Tibial nerve (tissue), 4 donors: ENCODE measurements at regions not wholly inside any gene's neighbourhood (a gene's known extent, or its start where the extent isn't known, plus 50 kb on each side); places are given as distances from the start of the nearest gene placed in this dataset.
"Not testable (repeated sequence)": the region's sequence is repeated elsewhere in the genome, so short reads cannot be mapped to it uniquely, and the experiment has no call there.

Experiments
- DNase-seq, 2 donors: peaks; one replicate each; pipeline ENCODE4 v3.0.0-alpha.2; 2019; ENCODE audit warnings: low spot score in 2 of 2
- H3K27ac ChIP-seq, 4 donors: fragments of 200-600 bp; sonication (generic) in 3 of 4; one replicate each; pipeline ENCODE4 v1.5.1; 2017 to 2019; ENCODE audit warnings: mild to moderate bottlenecking in 1 of 4
- H3K27me3 ChIP-seq, 2 donors: fragments of 200-600 bp; sonication (generic) in 1 of 2; one replicate each; pipeline versions ENCODE4 v1.5.1 to v1.6.0; 2017 to 2019
- H3K36me3 ChIP-seq, 3 donors: fragments of 200-600 bp; sonication (generic); one replicate each; pipeline ENCODE4 v1.5.1; 2018 to 2019
- H3K4me1 ChIP-seq, 4 donors: fragments of 200-600 bp; sonication (generic) in 3 of 4; one replicate each; pipeline ENCODE4 v1.5.1; 2017 to 2019
- H3K4me3 ChIP-seq, 4 donors: fragments of 200-600 bp; sonication (generic) in 3 of 4; one replicate each; pipeline ENCODE4 v1.5.1; 2017 to 2019; ENCODE audit warnings: mild to moderate bottlenecking in 1 of 4, moderate library complexity in 1 of 4
- H3K9me3 ChIP-seq, 4 donors: fragments of 200-600 bp; sonication (generic) in 3 of 4; one replicate each; pipeline ENCODE4 v1.5.1; 2017 to 2019
- EP300 ChIP-seq, 2 donors: sonication (generic); formaldehyde crosslinking; IDR thresholded peaks; one replicate each; pipeline ENCODE4 v1.6.1; 2017; ENCODE audit warnings: antibody characterized with exemption in 2 of 2, mild to moderate bottlenecking in 1 of 2
- POLR2A ChIP-seq, 2 donors: fragments of 450-650 bp; IDR thresholded peaks; one replicate each; pipeline ENCODE4 v1.6.1; 2017; ENCODE audit warnings: antibody characterized with exemption in 2 of 2, mild to moderate bottlenecking in 2 of 2, moderate library complexity in 2 of 2
- WGBS, 2 donors: methylation state at CpG; one replicate each; pipeline ENCODE4 v1.1.5; 2018; 5-methylcytosine and 5-hydroxymethylcytosine counted together
- TF ChIP-seq, protein P1 (sequence below), 5 experiments: fragments of 200-600 bp in 3 of 5; fragments of 450-650 bp in 2 of 5; sonication (generic) in 3 of 5; IDR thresholded peaks; one replicate each; pipeline ENCODE4 v1.5.1; 2016 to 2019; ENCODE audit warnings: antibody characterized with exemption in 5 of 5, mild to moderate bottlenecking in 3 of 5, moderate library complexity in 2 of 5

DNA sequence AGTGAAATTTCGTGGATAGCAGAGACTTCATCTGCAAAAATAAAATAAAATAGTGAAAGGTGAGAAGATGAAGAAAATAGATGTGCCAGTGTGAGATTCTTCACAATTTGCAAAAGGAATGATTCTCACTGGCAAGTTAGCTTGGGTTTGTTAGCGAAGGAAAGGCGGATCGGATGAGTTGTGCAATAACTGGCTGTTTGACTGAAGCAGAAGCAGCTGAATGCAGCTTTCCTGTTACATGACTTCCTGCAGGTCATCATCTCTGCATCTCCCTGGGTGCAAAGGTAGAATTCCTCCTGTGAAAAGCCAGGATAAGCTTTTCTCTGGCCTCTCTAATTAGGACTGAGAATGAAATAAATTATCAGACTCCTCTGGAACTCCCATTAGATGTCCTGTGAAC, 263.1 kb upstream of the CHRM3 start:
- WGBS, 2 donors: 78 to 79% methylated on average over 4 of the region's 4 CpGs
- TF ChIP-seq EP300 (IDR thresholded peaks at IDR 0.05): no peak
- no peak for TF ChIP-seq POLR2A (IDR thresholded peaks at IDR 0.05)
- TF ChIP-seq, protein P1, sequence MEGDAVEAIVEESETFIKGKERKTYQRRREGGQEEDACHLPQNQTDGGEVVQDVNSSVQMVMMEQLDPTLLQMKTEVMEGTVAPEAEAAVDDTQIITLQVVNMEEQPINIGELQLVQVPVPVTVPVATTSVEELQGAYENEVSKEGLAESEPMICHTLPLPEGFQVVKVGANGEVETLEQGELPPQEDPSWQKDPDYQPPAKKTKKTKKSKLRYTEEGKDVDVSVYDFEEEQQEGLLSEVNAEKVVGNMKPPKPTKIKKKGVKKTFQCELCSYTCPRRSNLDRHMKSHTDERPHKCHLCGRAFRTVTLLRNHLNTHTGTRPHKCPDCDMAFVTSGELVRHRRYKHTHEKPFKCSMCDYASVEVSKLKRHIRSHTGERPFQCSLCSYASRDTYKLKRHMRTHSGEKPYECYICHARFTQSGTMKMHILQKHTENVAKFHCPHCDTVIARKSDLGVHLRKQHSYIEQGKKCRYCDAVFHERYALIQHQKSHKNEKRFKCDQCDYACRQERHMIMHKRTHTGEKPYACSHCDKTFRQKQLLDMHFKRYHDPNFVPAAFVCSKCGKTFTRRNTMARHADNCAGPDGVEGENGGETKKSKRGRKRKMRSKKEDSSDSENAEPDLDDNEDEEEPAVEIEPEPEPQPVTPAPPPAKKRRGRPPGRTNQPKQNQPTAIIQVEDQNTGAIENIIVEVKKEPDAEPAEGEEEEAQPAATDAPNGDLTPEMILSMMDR (IDR thresholded peaks at IDR 0.05): no peak
- Histone ChIP-seq H3K27me3 (no peaks in the 10 kb centered on the region), H3K27ac (no peak overlapping the region), H3K4me3 (no peak overlapping the region), H3K36me3 (no peaks in the 10 kb centered on the region), H3K4me1 (peaks cover 0 to 7% (median 0%) of the 10 kb centered on the region in 4 donors), H3K9me3 (no peaks in the 10 kb centered on the region)
- no peak for DNase-seq

DNA sequence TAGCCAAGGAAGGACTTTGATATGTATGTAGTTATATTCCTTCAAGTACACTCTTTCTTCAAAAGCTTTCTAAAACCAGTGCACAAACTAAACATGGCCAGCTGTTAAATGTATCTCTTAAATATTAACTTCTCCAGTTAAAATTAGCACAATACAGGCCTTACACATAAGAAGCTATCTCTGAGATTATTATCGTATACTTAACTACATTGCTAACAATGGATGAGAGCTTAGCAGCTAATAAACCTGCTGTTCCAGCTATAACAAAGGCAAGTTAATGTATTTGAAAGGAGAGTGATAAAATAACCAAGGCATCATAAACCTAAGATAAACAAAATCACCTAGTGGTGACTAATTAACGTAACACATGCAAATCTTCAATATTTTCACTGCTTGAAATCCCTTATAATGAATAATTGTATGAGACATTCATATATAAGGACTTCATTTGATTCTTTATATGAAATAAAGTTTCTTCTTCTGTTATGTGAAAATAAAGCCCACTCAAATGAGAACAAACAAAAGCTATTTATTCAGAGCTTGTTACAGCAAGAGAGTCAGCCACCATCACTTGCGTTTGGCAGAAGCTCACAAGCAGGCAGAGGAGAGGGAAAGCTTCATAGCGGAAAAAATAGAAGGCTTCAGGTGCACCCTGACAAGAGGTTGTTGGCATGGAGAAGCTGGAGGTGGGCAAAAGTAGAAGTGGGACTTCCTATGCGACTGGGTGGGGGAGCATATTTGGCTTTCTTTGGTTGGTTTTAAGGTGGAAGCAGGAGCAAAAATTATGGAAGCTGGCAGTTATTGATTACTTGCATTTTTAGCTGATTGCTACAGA, 274.1 kb upstream of the CHRM3 start:
- Histone ChIP-seq H3K27me3 (no peaks in the 10 kb centered on the region), H3K4me3 (no peak overlapping the region), H3K36me3 (no peaks in the 10 kb centered on the region), H3K27ac (no peak overlapping the region), H3K4me1 (no peaks in the 10 kb centered on the region), H3K9me3 (no peaks in the 10 kb centered on the region)
- TF ChIP-seq, protein P1 (IDR thresholded peaks at IDR 0.05): no peak
- TF ChIP-seq POLR2A (IDR thresholded peaks at IDR 0.05): no peak
- no peak for TF ChIP-seq EP300 (IDR thresholded peaks at IDR 0.05)
- 60 to 64% methylated on average over 5 of the region's 5 CpGs for WGBS, 2 donors
- DNase-seq: no peak

DNA sequence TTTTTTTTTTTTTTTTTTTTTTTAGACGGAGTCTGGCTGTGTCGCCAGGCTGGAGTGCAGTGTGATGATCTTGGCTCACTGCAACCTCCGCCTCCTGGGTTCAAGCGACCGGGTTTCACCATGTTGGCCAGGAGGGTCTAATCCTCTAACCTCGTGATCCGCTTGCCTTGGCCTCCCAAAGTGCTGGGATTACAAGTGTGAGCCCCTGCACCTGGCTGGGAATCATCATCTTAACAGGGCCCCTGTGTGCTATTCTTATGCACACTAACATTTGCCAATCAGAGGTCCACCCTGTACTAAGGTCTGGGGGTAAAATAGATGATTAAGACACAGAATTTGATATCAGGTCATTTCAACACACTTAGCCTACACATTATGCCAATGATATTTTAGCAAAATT, 278.7 kb upstream of the CHRM3 start:
- Histone ChIP-seq H3K4me3 (no peak overlapping the region), H3K9me3 (no peaks in the 10 kb centered on the region), H3K27ac (no peak overlapping the region), H3K27me3 (no peaks in the 10 kb centered on the region), H3K36me3 (no peaks in the 10 kb centered on the region), H3K4me1 (no peaks in the 10 kb centered on the region)
- no peak for DNase-seq
- WGBS, 2 donors: 75 to 85% methylated on average over 7 of the region's 7 CpGs
- TF ChIP-seq, protein P1 (IDR thresholded peaks at IDR 0.05): no peak
- TF ChIP-seq EP300 (IDR thresholded peaks at IDR 0.05): no peak
- no peak for TF ChIP-seq POLR2A (IDR thresholded peaks at IDR 0.05)

DNA sequence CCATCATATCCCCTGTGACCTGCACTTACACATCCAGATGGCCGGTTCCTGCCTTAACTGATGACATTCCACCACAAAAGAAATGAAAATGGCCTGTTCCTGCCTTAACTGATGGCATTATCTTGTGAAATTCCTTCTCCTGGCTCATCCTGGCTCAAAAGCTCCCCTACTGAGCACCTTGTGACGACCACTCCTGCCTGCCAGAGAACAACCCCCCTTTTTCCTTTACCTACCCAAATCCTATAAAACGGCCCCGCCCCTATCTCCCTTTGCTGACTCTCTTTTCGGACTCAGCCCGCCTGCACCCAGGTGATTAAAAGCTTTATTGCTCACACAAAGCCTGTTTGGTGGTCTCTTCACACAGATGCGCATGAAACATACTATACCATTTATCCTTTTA, 279.7 kb upstream of the CHRM3 start:
- DNase-seq, H3K4me1 ChIP-seq, H3K36me3 ChIP-seq, H3K27me3 ChIP-seq, H3K9me3 ChIP-seq, H3K27ac ChIP-seq, H3K4me3 ChIP-seq: not testable (repeated sequence)
- WGBS, 2 donors: 71 to 76% methylated on average over 7 of the region's 7 CpGs

DNA sequence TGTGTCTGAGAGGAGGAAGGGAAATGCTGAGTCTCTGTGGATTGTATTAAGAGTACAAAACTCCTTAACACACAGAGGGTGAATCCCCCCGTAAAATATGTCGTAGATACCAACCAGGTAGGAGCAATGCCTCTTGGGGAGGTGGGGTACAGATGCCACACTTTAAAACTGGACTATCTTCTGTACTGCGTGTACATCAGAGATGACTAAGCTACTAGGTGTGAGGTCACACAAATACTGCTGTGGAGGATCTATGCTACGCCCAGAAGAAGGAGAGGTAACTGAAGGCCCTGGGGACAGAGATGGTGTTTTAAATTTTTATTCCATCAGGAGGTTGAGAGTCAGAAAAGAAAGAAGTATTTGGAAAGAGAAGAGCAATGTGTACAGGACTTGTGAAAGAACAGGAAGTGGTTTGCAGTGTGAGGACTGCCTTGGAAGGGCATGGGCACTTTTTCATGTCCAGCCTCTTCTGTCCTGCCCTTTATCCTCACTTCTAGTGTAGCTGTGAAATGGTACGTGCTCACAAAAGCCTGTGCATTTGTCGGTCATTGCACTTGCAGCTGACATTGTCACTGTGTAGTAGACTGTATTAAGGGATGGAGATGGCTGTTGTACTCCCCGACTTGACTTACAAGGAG, 287.8 kb upstream of the CHRM3 start:
- no peaks in the 10 kb centered on the region for H3K27me3 ChIP-seq
- TF ChIP-seq, protein P1 (IDR thresholded peaks at IDR 0.05): no peak
- no peak for TF ChIP-seq POLR2A (IDR thresholded peaks at IDR 0.05)
- no peak for TF ChIP-seq EP300 (IDR thresholded peaks at IDR 0.05)
- no peaks in the 10 kb centered on the region for H3K4me1 ChIP-seq
- H3K27ac ChIP-seq: no peak overlapping the region
- H3K9me3 ChIP-seq: no peaks in the 10 kb centered on the region
- H3K4me3 ChIP-seq: no peak overlapping the region
- H3K36me3 ChIP-seq: no peaks in the 10 kb centered on the region
- 78 to 79% methylated on average over 7 of the region's 7 CpGs for WGBS, 2 donors
- DNase-seq: no peak
